Glutamatergic neuron (in vitro differentiated cells): ENCODE measurements at regions not wholly inside any gene's neighbourhood (a gene's known extent, or its start where the extent isn't known, plus 50 kb on each side); places are given as distances from the start of the nearest gene placed in this dataset.
"Not testable (repeated sequence)": the region's sequence is repeated elsewhere in the genome, so short reads cannot be mapped to it uniquely, and the experiment has no call there.

Source experiments
- DNase-seq: peaks from one replicate; pipeline ENCODE4 v3.0.0; 2022
- H3K27ac Mint-ChIP-seq: one replicate; pipeline ENCODE4 v1.8.0; 2020; ENCODE audit warnings: mild to moderate bottlenecking, mixed read lengths, inconsistent platforms; ENCODE audit not compliant: unreplicated experiment
- H3K27me3 Mint-ChIP-seq: one replicate; pipeline ENCODE4 v1.8.0; 2020; ENCODE audit warnings: mild to moderate bottlenecking, moderate library complexity, mixed read lengths, inconsistent platforms; ENCODE audit not compliant: unreplicated experiment
- H3K36me3 Mint-ChIP-seq: one replicate; pipeline ENCODE4 v1.8.0; 2020; ENCODE audit warnings: mild to moderate bottlenecking, mixed read lengths, inconsistent platforms; ENCODE audit not compliant: unreplicated experiment
- H3K4me1 Mint-ChIP-seq: one replicate; pipeline ENCODE4 v1.8.0; 2020; ENCODE audit warnings: mild to moderate bottlenecking, low read depth, mixed read lengths, inconsistent platforms; ENCODE audit not compliant: unreplicated experiment
- H3K4me3 Mint-ChIP-seq: one replicate; pipeline ENCODE4 v1.8.0; 2020; ENCODE audit warnings: mild to moderate bottlenecking, mixed read lengths, inconsistent platforms; ENCODE audit not compliant: unreplicated experiment
- H3K9me3 Mint-ChIP-seq: one replicate; pipeline ENCODE4 v1.8.0; 2020; ENCODE audit warnings: mild to moderate bottlenecking, moderate library complexity, mixed read lengths, inconsistent platforms; ENCODE audit not compliant: unreplicated experiment
- TF ChIP-seq, protein P1 (sequence below): fragments of 200-600 bp; sonication (generic); IDR thresholded peaks from one replicate; pipeline ENCODE4 v1.5.0; 2021; ENCODE audit not compliant: partially characterized antibody, unreplicated experiment

DNA sequence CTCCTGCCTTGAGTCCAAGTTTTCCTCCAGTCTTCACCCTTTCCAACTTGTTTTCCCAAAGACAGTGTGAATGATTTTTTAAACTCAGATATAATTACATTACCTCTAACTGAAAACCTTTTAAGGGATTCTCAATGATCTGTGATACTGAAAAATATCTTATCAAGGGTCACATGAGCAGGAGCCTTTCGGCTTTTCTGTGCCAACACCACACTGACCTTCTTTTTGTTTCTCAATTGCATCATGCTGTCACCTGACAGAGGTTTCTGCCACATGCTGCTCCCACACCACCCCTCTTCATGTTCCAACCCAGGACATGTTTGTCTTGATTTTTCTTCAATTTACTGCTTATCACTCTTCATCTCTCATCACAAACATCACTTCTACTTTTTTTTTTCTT lies 820.0 kb downstream of the PRELID2 start:
- H3K9me3 Mint-ChIP-seq: no peaks in the 10 kb centered on the region
- H3K4me1 Mint-ChIP-seq: no peaks in the 10 kb centered on the region
- TF ChIP-seq, protein P1, sequence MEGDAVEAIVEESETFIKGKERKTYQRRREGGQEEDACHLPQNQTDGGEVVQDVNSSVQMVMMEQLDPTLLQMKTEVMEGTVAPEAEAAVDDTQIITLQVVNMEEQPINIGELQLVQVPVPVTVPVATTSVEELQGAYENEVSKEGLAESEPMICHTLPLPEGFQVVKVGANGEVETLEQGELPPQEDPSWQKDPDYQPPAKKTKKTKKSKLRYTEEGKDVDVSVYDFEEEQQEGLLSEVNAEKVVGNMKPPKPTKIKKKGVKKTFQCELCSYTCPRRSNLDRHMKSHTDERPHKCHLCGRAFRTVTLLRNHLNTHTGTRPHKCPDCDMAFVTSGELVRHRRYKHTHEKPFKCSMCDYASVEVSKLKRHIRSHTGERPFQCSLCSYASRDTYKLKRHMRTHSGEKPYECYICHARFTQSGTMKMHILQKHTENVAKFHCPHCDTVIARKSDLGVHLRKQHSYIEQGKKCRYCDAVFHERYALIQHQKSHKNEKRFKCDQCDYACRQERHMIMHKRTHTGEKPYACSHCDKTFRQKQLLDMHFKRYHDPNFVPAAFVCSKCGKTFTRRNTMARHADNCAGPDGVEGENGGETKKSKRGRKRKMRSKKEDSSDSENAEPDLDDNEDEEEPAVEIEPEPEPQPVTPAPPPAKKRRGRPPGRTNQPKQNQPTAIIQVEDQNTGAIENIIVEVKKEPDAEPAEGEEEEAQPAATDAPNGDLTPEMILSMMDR: no peak
- no peaks in the 10 kb centered on the region for H3K36me3 Mint-ChIP-seq
- H3K27ac Mint-ChIP-seq: no peak overlapping the region
- H3K4me3 Mint-ChIP-seq: no peak overlapping the region
- H3K27me3 Mint-ChIP-seq: no peaks in the 10 kb centered on the region
- DNase-seq: no peak

DNA sequence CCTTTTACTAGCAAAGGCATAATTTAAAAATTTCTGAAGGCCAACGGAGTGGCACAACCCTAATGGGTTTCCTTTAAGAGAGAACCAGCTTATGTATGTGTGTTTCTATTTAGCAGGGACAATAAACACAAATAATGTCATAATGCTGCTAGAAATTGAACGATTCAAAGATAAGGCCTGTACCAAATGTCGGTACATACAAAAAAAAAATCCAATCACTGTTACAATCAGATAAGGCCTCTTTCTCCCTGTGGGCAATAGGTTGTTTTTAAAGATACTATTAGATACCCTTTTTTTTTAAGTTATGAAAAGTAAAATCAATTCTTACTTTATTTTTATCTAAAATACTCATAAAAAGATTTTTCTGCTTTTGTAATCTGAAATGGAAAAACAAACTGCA lies 821.0 kb downstream of the PRELID2 start:
- H3K9me3 Mint-ChIP-seq: no peaks in the 10 kb centered on the region
- no peak for DNase-seq
- no peaks in the 10 kb centered on the region for H3K4me1 Mint-ChIP-seq
- TF ChIP-seq, protein P1: no peak
- H3K27ac Mint-ChIP-seq: no peak overlapping the region
- H3K36me3 Mint-ChIP-seq: no peaks in the 10 kb centered on the region
- no peaks in the 10 kb centered on the region for H3K27me3 Mint-ChIP-seq
- no peak overlapping the region for H3K4me3 Mint-ChIP-seq

DNA sequence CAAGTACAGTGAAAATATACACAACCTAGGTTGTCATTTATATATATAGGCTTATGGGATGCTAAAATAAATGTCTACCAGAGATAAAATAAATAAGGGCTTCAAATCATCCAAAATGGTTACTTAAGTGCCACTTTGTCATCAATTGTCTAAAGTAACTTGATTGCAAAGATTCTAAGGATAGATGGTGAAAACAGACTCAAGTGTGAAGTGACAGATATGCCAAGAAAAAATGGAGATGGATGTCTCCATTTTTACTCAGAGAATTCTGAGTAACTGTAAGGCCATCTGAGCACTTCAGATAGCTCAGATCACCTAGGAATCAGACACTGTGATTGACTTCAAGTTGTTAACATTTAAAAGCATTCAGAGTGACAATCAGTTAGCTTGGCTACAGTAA lies 824.3 kb downstream of the PRELID2 start:
- TF ChIP-seq, protein P1: no peak
- no peak overlapping the region for H3K27ac Mint-ChIP-seq
- no peaks in the 10 kb centered on the region for H3K9me3 Mint-ChIP-seq
- no peaks in the 10 kb centered on the region for H3K36me3 Mint-ChIP-seq
- H3K4me1 Mint-ChIP-seq: no peaks in the 10 kb centered on the region
- no peaks in the 10 kb centered on the region for H3K27me3 Mint-ChIP-seq
- no peak overlapping the region for H3K4me3 Mint-ChIP-seq
- no peak for DNase-seq

DNA sequence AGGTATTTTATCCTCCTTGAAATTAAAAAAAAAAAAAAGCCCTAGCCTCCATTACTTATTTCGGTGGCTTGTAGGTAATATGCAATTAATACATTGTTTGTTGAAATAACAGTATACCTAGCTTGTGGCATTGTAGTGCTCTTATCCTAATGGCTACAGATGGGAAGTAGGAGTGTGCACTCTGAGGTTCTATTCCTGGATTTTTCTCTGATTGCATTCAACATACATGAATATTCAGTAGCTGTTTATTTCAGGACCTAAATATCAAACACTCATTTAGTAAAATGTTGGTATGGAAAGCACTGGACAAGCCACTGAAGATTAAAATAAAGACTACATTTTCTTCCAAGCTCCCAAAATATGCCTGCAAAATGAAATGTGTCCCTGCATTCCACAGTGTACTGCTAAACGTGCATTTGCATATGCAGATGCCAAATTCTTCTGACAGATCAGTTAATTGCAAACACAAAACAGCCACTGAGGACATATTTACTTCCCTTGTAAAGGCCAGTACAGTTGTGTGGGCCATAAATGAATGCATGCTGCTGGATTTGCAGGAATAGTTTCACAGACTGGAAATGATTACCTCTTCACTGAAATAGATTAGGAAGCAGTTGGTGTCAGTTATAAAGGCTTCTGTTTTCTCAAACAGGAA lies 826.1 kb downstream of the PRELID2 start:
- no peak overlapping the region for H3K27ac Mint-ChIP-seq
- no peak for DNase-seq

DNA sequence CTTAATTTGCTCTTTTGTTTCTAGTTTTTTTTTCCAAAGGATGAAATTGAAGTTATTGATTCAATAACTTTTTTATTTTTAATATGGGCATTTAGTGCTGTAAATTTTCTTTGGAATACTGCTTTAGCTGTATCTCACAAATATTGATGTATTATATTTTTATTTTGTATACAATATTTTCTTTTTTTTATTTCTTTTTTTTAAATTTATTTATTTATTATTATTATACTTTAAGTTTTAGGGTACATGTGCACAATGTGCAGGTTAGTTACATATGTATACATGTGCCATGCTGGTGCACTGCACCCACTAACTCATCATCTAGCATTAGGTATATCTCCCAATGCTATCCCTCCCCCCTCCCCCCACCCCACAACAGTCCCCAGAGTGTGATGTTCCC lies 823.7 kb downstream of the KCTD16 start:
- H3K27ac Mint-ChIP-seq, H3K9me3 Mint-ChIP-seq, DNase-seq, H3K4me1 Mint-ChIP-seq, H3K36me3 Mint-ChIP-seq, H3K4me3 Mint-ChIP-seq, H3K27me3 Mint-ChIP-seq: not testable (repeated sequence)

More for the DNA sequence above, 826.1 kb downstream of the PRELID2 start:
- H3K4me3 Mint-ChIP-seq: no peak overlapping the region
- H3K36me3 Mint-ChIP-seq: no peaks in the 10 kb centered on the region
- H3K4me1 Mint-ChIP-seq: no peaks in the 10 kb centered on the region
- no peaks in the 10 kb centered on the region for H3K27me3 Mint-ChIP-seq
- TF ChIP-seq, protein P1: no peak
- H3K9me3 Mint-ChIP-seq: peaks cover 1% of the 10 kb centered on the region
